Fibroblast of skin of left biceps (primary cell): ENCODE measurements at regions not wholly inside any gene's neighbourhood (a gene's known extent, or its start where the extent isn't known, plus 50 kb on each side); places are given as distances from the start of the nearest gene placed in this dataset.
"Not testable (repeated sequence)": the region's sequence is repeated elsewhere in the genome, so short reads cannot be mapped to it uniquely, and the experiment has no call there.

Experiments used
- DNase-seq, 2 experiments: peaks; one replicate each; pipeline ENCODE4 v3.0.0-alpha.2; 2013; ENCODE audit warnings: low read depth in 2 of 2

GRCh38 chr3:64438066-64438465, 212.8 kb upstream of the PRICKLE2 start:
- no peak for DNase-seq

- DNase-seq = no peak
Observed at GRCh38 chr3:64437131-64437530, 211.9 kb upstream of the PRICKLE2 start.

- DNase-seq = not testable (repeated sequence)
Observed at GRCh38 chr3:64435023-64435422, 209.8 kb upstream of the PRICKLE2 start.

GRCh38 chr3:64432870-64433269, 207.6 kb upstream of the PRICKLE2 start:
- DNase-seq = no peak

- no peak for DNase-seq
Observed at GRCh38 chr3:64431526-64432091, 206.3 kb upstream of the PRICKLE2 start.

GRCh38 chr3:64427671-64428070, 202.4 kb upstream of the PRICKLE2 start:
- DNase-seq = no peak

- no peak for DNase-seq
Observed at GRCh38 chr3:64426551-64426950, 201.3 kb upstream of the PRICKLE2 start.

GRCh38 chr3:64422932-64423331, 197.7 kb upstream of the PRICKLE2 start:
- no peak for DNase-seq

GRCh38 chr3:64422192-64422591, 196.9 kb upstream of the PRICKLE2 start:
- DNase-seq = no peak

- no peak for DNase-seq
Observed at GRCh38 chr3:64417816-64418215, 192.6 kb upstream of the PRICKLE2 start.

GRCh38 chr3:64414043-64414442, 188.8 kb upstream of the PRICKLE2 start:
- no peak for DNase-seq

- DNase-seq = no peak
Observed at GRCh38 chr3:64411101-64411500, 185.8 kb upstream of the PRICKLE2 start.

GRCh38 chr3:64410226-64410625, 185.0 kb upstream of the PRICKLE2 start:
- DNase-seq = no peak

- DNase-seq = no peak
Observed at GRCh38 chr3:64408770-64409169, 183.5 kb upstream of the PRICKLE2 start.

- no peak for DNase-seq
Observed at GRCh38 chr3:64406271-64406670, 181.0 kb upstream of the PRICKLE2 start.

GRCh38 chr3:64405211-64405835, 180.1 kb upstream of the PRICKLE2 start:
- DNase-seq = peak; percentile 36 to 47

GRCh38 chr3:64400706-64401105, 175.4 kb upstream of the PRICKLE2 start:
- no peak for DNase-seq

- peak in 1 of 2 experiments; percentile 36 for DNase-seq
Observed at GRCh38 chr3:64399205-64399800, 174.0 kb upstream of the PRICKLE2 start.

- peak; percentile 79 to 81 for DNase-seq
Observed at GRCh38 chr3:64398476-64398875, 173.2 kb upstream of the PRICKLE2 start.

- no peak for DNase-seq
Observed at GRCh38 chr3:64398006-64398405, 172.7 kb upstream of the PRICKLE2 start.

- no peak for DNase-seq
Observed at GRCh38 chr3:64397573-64397972, 172.3 kb upstream of the PRICKLE2 start.

GRCh38 chr3:64395490-64395889, 170.2 kb upstream of the PRICKLE2 start:
- no peak for DNase-seq

GRCh38 chr3:64393193-64393592, 167.9 kb upstream of the PRICKLE2 start:
- DNase-seq = no peak
